Activated T-helper 1 cell treated with anti-CD3 and anti-CD28 coated beads, Interleukin-12 subunit alpha, Interleukin-12 subunit beta, Interleukin-2, Interleukin-4 antibody, amounts not matched to agents 30 ng/mL and 10 ng/mL and 1 ng/mL, durations not matched to agents 14 hours and 24 hours and 36 hours (primary cell): ENCODE measurements at regions not wholly inside any gene's neighbourhood (a gene's known extent, or its start where the extent isn't known, plus 50 kb on each side); places are given as distances from the start of the nearest gene placed in this dataset.

Experiments used
- DNase-seq: peaks from one replicate; pipeline ENCODE4 v3.0.0; 2021; ENCODE audit warnings: low spot score
- H3K27ac Mint-ChIP-seq: one replicate; pipeline ENCODE4 v1.8.0; 2021; ENCODE audit warnings: mild to moderate bottlenecking, mixed read lengths
- H3K27me3 Mint-ChIP-seq: one replicate; pipeline ENCODE4 v1.8.0; 2022; ENCODE audit warnings: mild to moderate bottlenecking, moderate library complexity, mixed read lengths; ENCODE audit not compliant: insufficient read depth
- H3K36me3 Mint-ChIP-seq: one replicate; pipeline ENCODE4 v1.8.0; 2021; ENCODE audit warnings: low read depth, mixed read lengths
- H3K4me1 Mint-ChIP-seq: one replicate; pipeline ENCODE4 v1.8.0; 2021; ENCODE audit warnings: low read depth, mixed read lengths
- H3K4me3 Mint-ChIP-seq: one replicate; pipeline ENCODE4 v1.8.0; 2021; ENCODE audit warnings: mild to moderate bottlenecking, moderate library complexity, mixed read lengths
- H3K9me3 Mint-ChIP-seq: one replicate; pipeline ENCODE4 v1.8.0; 2021; ENCODE audit warnings: mixed read lengths
- intact Hi-C: fragments of 100-400 bp; cut with micrococcal nuclease; formaldehyde crosslinking; loops from one replicate; pipeline ENCODE4 v1.15.1; 2024

DNA sequence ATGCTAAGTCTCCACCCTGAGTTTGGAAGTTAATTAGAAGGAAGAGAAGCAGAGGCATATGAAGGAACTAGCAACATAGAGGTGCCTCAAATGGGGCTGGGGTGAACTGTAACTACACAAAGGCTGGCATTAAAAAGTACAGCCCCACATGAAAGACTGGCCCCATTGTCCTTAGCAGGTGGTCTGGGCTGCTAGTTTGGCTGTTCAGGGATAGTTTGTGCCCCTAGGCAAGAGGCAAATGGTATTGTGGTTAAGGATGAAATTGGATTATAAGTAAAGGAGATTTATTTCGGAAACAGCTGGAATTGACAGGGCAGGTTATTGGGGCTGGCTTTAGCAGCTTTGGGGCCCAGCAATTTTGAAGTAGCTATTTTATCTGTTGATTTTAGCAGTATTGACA is 365.7 kb upstream of the TNP1 start:
- Mint-ChIP-seq H3K4me1 (peaks cover 45% of the 10 kb centered on the region), H3K9me3 (peaks cover 10% of the 10 kb centered on the region), H3K27me3 (peaks cover 6% of the 10 kb centered on the region), H3K27ac (no peak overlapping the region), H3K4me3 (no peak overlapping the region), H3K36me3 (peaks cover 10% of the 10 kb centered on the region)
- intact Hi-C loops, result loop anchor here (10.0 kb wide), 1 partner anchor 1669 kb away; no protein-coding TSS in a partner anchor
- DNase-seq, result no peak

DNA sequence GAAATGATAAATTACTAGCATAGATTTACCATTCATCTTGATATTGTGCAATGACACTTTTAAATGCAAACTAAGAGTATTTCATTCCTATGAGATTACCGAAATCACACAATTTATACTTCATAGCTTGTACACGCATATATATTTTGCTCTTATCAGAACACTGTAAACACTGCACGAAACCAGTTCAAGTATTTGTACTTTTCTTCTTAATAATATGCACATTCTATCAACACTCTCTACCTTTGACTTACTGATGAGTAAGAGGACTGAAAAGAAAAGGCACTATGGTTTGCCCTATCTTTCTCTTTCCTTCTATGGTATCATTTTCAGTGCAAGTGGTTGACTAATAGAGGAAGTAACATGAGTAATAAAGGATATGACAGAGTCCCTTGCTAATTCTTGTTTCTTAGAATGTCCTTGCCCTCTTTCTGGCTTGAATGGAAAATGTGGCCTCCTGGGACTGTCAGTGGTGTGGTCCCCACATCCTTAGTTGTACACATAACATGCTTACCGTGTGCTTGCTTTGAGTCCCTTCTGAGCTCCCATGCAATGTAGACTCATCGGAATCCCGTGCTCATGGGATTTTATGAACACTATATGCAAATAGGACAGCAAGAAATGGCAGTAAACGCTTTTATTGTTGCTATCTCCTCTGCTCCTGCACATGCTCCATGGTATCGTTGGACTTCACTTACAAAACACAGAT is 363.5 kb upstream of the TNP1 start:
- peaks cover 9% of the 10 kb centered on the region for H3K36me3 Mint-ChIP-seq
- intact Hi-C loops, result loop anchor here (1.0 to 10.0 kb wide), 13 partner anchors 61 to 1671 kb away; partner anchors contain the start of genes RPL37A and SMARCAL1
- DNase-seq, result peak; percentile 56
- H3K27ac Mint-ChIP-seq, result peak overlapping the region; percentile 93
- H3K4me1 Mint-ChIP-seq, result peaks cover 49% of the 10 kb centered on the region
- peaks cover 10% of the 10 kb centered on the region for H3K9me3 Mint-ChIP-seq
- H3K4me3 Mint-ChIP-seq, result peak overlapping the region; percentile 9
- H3K27me3 Mint-ChIP-seq, result peaks cover 10% of the 10 kb centered on the region

GRCh38 chr2:217222309-217222910 is 362.5 kb upstream of the TNP1 start:
- Mint-ChIP-seq H3K36me3 (peaks cover 9% of the 10 kb centered on the region), H3K4me1 (peaks cover 58% of the 10 kb centered on the region), H3K4me3 (peak overlapping the region; percentile 1), H3K27me3 (peaks cover 10% of the 10 kb centered on the region), H3K27ac (peak overlapping the region; percentile 46), H3K9me3 (peaks cover 10% of the 10 kb centered on the region)
- intact Hi-C loops, result loop anchor here (2.0 to 10.0 kb wide), 7 partner anchors 60 to 1672 kb away; partner anchors contain the start of gene SMARCAL1
- DNase-seq, result peak; percentile 5

DNA sequence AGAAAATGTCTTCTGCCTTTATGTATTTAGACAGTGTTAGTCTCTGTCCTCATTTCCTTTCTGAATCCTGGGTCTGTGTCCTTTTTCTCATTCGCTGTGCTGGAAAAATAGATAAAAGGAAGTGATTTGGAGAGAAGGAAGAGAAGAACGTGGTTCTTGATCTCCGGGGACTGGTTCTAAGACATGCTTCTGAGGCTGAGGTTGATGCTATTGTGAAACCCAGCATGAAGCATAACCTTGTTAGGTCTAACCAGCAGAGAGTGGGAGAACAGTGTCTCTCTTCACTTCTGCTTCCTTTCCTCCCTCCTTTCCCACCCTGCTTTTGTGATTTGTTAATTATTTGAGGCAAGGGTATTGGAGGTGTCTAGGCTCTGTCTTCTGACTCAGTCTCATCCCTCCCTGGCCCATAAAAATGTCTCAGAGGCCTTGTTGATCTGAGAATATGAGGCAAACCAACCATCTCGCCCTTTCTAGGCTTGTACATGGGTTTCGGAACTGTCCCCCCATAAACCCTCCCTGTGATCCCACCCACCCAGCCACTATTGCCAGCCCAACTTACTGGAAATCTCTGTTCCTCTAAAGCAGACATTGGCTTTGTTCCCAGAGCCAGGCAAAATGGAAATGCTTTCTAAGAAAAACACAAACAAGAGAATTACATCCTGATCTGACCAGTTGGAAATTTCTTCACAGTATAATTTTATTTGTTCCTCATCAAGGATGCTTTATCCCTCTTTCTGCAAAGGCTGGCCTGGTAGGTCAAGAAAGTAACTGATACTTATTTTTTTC is 360.6 kb upstream of the TNP1 start:
- Mint-ChIP-seq H3K9me3 (peaks cover 8% of the 10 kb centered on the region), H3K4me3 (no peak overlapping the region), H3K27me3 (peaks cover 6% of the 10 kb centered on the region), H3K27ac (no peak overlapping the region), H3K36me3 (peaks cover 6% of the 10 kb centered on the region), H3K4me1 (peaks cover 50% of the 10 kb centered on the region)
- DNase-seq, result no peak
- intact Hi-C loops, result loop anchor here (10.0 kb wide), 1 partner anchor 1674 kb away; no protein-coding TSS in a partner anchor

DNA sequence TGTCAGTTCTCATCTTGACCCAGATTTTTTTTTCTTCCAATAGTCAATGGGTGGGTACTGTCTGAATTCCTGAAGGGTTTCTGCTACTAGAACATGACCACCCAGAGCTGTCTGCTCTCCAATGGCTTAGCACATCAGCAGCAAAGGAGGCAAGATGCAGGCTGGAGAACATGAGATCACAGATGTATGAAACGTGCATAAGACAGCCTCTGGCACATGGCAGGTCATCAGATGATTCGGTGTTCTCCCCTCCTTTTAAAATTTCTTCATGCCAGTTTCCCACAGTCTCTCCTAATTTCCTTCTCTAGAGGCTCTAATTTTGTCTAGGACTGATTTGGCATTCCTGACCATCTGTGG is 359.3 kb upstream of the TNP1 start:
- Mint-ChIP-seq H3K4me3 (no peak overlapping the region), H3K27ac (no peak overlapping the region), H3K4me1 (peaks cover 47% of the 10 kb centered on the region), H3K36me3 (peaks cover 3% of the 10 kb centered on the region), H3K27me3 (peaks cover 6% of the 10 kb centered on the region), H3K9me3 (peaks cover 4% of the 10 kb centered on the region)
- intact Hi-C loops, result no loop called here
- no peak for DNase-seq

GRCh38 chr2:217218269-217219163 is 358.7 kb upstream of the TNP1 start:
- peaks cover 6% of the 10 kb centered on the region for H3K27me3 Mint-ChIP-seq
- H3K36me3 Mint-ChIP-seq, result peaks cover under 1% of the 10 kb centered on the region
- no peak for DNase-seq
- H3K9me3 Mint-ChIP-seq, result peaks cover 1% of the 10 kb centered on the region
- H3K27ac Mint-ChIP-seq, result no peak overlapping the region
- H3K4me3 Mint-ChIP-seq, result no peak overlapping the region
- intact Hi-C loops, result no loop called here
- H3K4me1 Mint-ChIP-seq, result peaks cover 41% of the 10 kb centered on the region

DNA sequence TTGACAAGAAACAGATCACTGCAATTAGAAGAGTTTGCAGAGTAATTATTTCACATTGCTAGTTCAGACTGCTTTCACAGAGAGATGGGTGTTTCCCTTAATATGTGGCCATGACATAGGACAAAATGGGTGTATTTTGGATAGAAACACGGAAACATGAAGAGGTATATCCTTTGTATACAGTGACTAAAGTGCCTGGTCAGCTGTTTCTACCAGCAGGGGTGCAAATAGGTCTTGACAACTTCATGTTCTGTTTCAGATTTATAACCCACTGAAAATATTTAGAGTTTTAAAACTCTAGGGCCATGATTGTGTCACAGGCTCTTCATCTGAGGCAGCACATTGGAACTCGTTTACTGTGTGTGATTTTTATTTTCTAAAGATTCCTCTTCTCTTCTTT is 357.1 kb upstream of the TNP1 start:
- intact Hi-C loops, result no loop called here
- H3K27ac Mint-ChIP-seq, result no peak overlapping the region
- no peak for DNase-seq
- H3K36me3 Mint-ChIP-seq, result no peaks in the 10 kb centered on the region
- H3K4me1 Mint-ChIP-seq, result peaks cover 26% of the 10 kb centered on the region
- no peak overlapping the region for H3K4me3 Mint-ChIP-seq
- H3K27me3 Mint-ChIP-seq, result peaks cover 6% of the 10 kb centered on the region
- no peaks in the 10 kb centered on the region for H3K9me3 Mint-ChIP-seq

- intact Hi-C loops, result no loop called here
- H3K27ac Mint-ChIP-seq, result no peak overlapping the region
- H3K9me3 Mint-ChIP-seq, result no peaks in the 10 kb centered on the region
- H3K4me3 Mint-ChIP-seq, result no peak overlapping the region
- no peak for DNase-seq
- H3K27me3 Mint-ChIP-seq, result peaks cover 6% of the 10 kb centered on the region
- H3K36me3 Mint-ChIP-seq, result no peaks in the 10 kb centered on the region
- peaks cover 26% of the 10 kb centered on the region for H3K4me1 Mint-ChIP-seq
Observed at GRCh38 chr2:217216316-217216715, 356.5 kb upstream of the TNP1 start.

DNA sequence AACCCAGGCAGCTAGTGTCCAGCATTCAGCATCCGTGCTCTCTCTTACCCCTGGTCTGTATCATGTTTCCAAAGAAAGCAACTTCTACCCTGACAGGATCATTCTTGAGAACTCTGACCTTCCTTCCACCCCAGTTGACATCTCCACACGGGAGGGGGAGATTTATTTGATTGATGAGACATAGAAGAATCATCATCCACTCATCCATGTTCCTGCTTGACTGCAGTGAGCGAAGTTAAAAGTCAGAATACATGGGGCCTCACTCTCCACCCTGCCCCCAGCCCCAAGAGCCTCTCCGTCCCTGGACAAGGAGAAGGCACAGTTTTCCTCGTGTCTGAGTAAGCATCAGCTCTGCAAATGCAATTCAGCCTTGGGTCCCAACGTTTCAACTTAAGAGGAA is 356.0 kb upstream of the TNP1 start:
- intact Hi-C loops, result no loop called here
- no peak for DNase-seq
- Mint-ChIP-seq H3K4me1 (peaks cover 26% of the 10 kb centered on the region), H3K27ac (no peak overlapping the region), H3K36me3 (no peaks in the 10 kb centered on the region), H3K4me3 (no peak overlapping the region), H3K27me3 (peaks cover 4% of the 10 kb centered on the region), H3K9me3 (no peaks in the 10 kb centered on the region)

DNA sequence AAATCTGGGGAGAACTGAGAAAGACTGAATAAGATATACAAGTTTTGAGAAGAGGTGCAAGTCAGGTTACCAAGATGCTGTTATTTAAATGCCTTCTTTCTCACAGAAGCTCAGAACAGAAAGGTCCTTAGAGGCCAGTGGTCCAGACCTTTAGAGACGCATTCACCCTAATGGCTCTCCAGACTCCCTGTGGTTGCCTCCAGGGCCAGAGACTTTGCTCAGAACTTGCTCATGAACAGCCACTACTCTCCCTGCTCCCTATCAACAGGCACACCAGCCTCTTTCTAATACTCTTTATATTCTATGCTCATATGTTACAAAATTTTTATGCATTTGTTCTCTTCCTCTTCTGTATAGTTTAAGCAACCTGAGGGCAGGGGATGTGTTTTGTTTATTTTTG is 349.0 kb upstream of the TNP1 start:
- intact Hi-C loops, result no loop called here
- DNase-seq, result no peak
- peaks cover 17% of the 10 kb centered on the region for H3K27me3 Mint-ChIP-seq
- no peaks in the 10 kb centered on the region for H3K4me1 Mint-ChIP-seq
- no peaks in the 10 kb centered on the region for H3K36me3 Mint-ChIP-seq
- no peak overlapping the region for H3K27ac Mint-ChIP-seq
- peaks cover 4% of the 10 kb centered on the region for H3K9me3 Mint-ChIP-seq
- no peak overlapping the region for H3K4me3 Mint-ChIP-seq

DNA sequence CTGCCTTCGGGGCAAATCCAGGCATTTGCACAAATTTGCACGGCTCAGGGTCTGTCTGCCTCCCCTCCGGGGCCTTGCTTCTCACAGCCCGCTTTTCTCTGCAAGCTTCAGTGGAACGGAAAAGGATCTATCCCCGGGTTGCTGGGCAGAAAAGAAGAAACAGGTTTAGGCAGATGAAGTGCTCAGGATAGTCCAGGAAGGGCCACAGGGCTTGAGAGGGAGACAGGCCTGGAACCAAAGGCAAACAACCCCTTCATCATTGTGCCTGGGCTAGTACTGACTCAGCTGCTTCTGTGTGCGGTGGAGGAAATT is 347.8 kb upstream of the TNP1 start:
- Mint-ChIP-seq H3K4me1 (no peaks in the 10 kb centered on the region), H3K9me3 (peaks cover 11% of the 10 kb centered on the region), H3K27me3 (peaks cover 28% of the 10 kb centered on the region), H3K4me3 (no peak overlapping the region), H3K36me3 (no peaks in the 10 kb centered on the region), H3K27ac (no peak overlapping the region)
- no peak for DNase-seq
- intact Hi-C loops, result no loop called here

GRCh38 chr2:217206907-217207698 is 347.2 kb upstream of the TNP1 start:
- Mint-ChIP-seq H3K27me3 (peaks cover 28% of the 10 kb centered on the region), H3K4me3 (no peak overlapping the region), H3K27ac (no peak overlapping the region), H3K9me3 (peaks cover 11% of the 10 kb centered on the region), H3K36me3 (no peaks in the 10 kb centered on the region), H3K4me1 (no peaks in the 10 kb centered on the region)
- intact Hi-C loops, result no loop called here
- no peak for DNase-seq
